HG03442 (cell line): ENCODE measurements at regions not wholly inside any gene's neighbourhood (a gene's known extent, or its start where the extent isn't known, plus 50 kb on each side); places are given as distances from the start of the nearest gene placed in this dataset.
"Not testable (repeated sequence)": the region's sequence is repeated elsewhere in the genome, so short reads cannot be mapped to it uniquely, and the experiment has no call there.

Experiments used
- ATAC-seq: cut with Tn5 transposase; IDR thresholded peaks from one replicate; pipeline ENCODE4 v1.9.1; 2021; ENCODE audit warnings: mild to moderate bottlenecking, moderate library complexity; ENCODE audit not compliant: unreplicated experiment

GRCh38 chr6:58067867-58068548 lies 750.6 kb downstream of the PRIM2 start:
- not testable (repeated sequence) for ATAC-seq

GRCh38 chr6:58073263-58073662 lies 755.8 kb downstream of the PRIM2 start:
- ATAC-seq, result no peak

GRCh38 chr6:58090067-58090466 lies 772.6 kb downstream of the PRIM2 start:
- not testable (repeated sequence) for ATAC-seq

GRCh38 chr6:58097251-58097650 lies 779.8 kb downstream of the PRIM2 start:
- not testable (repeated sequence) for ATAC-seq

DNA sequence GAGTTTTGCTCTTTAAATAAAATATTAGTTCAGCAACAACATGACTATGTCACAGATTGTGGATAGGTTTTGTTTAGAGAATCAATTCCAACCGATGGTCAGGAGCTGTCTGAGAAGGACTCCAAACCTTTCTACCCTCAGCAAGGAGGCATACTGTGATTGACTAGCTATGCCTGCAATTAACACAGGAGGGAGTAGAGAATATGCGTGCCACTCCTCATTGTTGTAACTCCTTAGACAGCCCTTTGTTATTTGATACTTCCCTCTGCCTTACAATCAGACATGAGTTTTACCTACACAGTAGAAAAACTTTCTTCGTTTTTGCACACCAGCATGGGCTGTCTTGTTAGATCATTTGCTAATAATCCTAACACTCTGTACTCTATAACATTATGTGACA lies 796.5 kb downstream of the PRIM2 start:
- no peak for ATAC-seq

DNA sequence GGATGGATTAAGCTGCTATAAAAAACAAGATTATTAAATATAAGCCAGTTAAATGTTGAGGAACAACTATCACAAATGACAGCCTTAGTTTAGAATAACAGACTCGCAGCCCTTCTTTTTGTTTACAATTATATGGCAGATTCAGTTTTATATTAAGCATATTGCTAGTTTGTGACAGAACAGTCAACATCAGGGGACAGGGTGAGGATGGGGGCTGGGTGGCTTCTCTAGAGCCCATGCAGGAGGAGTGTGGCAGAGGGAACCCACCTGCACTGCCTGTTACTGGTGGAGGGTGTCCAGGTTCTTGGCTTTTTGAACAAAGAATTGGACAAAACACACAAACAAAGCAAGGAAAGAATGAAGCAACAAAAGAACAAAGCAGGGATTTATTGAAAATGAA lies 799.7 kb downstream of the PRIM2 start:
- not testable (repeated sequence) for ATAC-seq

GRCh38 chr6:58121616-58122015 lies 804.2 kb downstream of the PRIM2 start:
- not testable (repeated sequence) for ATAC-seq

GRCh38 chr6:58123770-58124169 lies 806.3 kb downstream of the PRIM2 start:
- not testable (repeated sequence) for ATAC-seq

DNA sequence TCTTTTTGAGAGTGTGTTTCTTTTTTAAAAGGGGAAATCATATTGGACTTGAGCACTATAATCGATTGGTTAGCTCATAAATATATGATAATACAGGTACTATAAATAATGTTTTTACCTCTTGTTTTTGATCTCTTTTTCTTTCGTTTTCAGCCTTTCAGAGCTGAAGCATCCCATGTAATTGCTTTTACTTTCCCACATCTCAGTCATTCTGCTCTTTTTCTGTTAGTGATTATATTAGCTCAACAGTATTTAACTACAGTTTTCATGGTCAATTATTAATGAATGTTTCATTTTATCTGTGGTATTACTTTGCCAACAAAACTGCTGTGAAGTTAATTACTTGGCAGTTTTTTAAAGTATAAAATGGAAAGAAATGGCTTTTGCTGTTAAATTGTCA lies 811.1 kb downstream of the PRIM2 start:
- ATAC-seq, result not testable (repeated sequence)

- ATAC-seq, result not testable (repeated sequence)
Measured at GRCh38 chr6:58129098-58129497, 811.7 kb downstream of the PRIM2 start.

- ATAC-seq, result not testable (repeated sequence)
Measured at GRCh38 chr6:58139746-58140145, 822.3 kb downstream of the PRIM2 start.

- ATAC-seq, result not testable (repeated sequence)
Measured at GRCh38 chr6:58171025-58171424, 853.6 kb downstream of the PRIM2 start.

GRCh38 chr6:58181557-58182065 lies 864.2 kb downstream of the PRIM2 start:
- not testable (repeated sequence) for ATAC-seq

- ATAC-seq, result not testable (repeated sequence)
Measured at GRCh38 chr6:58185300-58185699, 867.9 kb downstream of the PRIM2 start.

- not testable (repeated sequence) for ATAC-seq
Measured at GRCh38 chr6:58193209-58193608, 875.8 kb downstream of the PRIM2 start.

DNA sequence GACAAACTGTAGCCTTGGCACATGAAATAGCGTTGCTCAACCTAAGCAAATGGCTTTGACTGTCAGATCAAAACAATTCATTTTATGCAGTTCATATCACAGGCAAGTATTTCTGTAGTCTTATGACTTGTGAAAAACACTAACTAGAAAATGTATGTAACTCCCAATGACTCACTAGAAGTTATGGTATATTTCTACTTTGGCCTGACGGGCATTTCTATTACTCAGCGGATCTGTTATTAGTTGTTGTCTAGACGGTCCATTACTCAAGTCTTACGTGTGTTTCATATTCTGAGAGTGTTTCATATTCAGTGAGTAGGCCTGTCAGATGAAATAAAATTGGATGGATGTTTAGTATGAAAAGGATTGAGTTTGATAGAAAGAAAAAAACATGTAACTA lies 880.9 kb downstream of the PRIM2 start:
- no peak for ATAC-seq

DNA sequence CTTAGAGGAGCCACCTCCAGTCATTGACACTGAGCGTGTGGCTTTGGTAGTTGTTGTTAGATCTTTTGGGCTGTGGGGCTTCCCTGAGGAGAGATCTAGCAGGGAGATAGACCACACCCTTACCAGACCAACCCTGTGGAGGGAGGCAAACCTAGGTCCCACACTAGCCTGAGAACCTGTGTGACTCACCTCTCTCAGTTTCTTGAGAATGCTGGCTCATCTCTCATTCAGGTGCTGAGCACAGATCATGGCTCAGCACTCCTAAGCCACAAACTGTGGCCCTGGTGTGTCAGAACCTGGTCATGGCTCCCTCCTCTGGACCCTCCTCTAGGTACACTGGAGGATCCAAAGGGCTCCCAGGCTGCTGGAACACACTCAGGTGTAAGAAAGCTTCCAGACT lies 919.7 kb downstream of the PRIM2 start:
- not testable (repeated sequence) for ATAC-seq

- not testable (repeated sequence) for ATAC-seq
Measured at GRCh38 chr6:58238421-58238820, 921.0 kb downstream of the PRIM2 start.

GRCh38 chr6:58257625-58258024 lies 940.2 kb downstream of the PRIM2 start:
- not testable (repeated sequence) for ATAC-seq

- ATAC-seq, result no peak
Measured at GRCh38 chr6:58290177-58290576, 972.7 kb downstream of the PRIM2 start.

- ATAC-seq, result not testable (repeated sequence)
Measured at GRCh38 chr6:58291319-58291718, 973.9 kb downstream of the PRIM2 start.

DNA sequence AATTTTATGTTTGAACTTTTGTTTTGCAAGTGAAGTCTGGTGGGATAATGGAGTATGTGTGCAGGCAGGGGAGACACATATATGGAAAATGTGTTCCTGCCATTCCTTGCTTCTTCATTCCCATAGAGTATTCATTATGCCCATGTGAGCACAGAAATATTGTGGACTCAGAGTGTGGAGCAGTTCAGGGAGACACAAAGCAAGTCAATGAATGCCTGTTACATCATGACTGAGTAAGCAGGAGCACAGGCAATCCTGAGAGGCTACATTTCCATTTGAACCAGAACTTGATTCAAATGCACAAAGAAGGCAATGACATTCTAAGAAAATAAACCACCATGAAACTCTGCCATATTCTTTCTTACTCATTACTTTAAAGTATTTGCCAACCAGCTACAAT lies 990.5 kb downstream of the PRIM2 start:
- ATAC-seq, result not testable (repeated sequence)

- ATAC-seq, result not testable (repeated sequence)
Measured at GRCh38 chr6:58332108-58332507, 1014.7 kb downstream of the PRIM2 start.
